Stomach (tissue), 8 donors: ENCODE measurements at regions not wholly inside any gene's neighbourhood (a gene's known extent, or its start where the extent isn't known, plus 50 kb on each side); places are given as distances from the start of the nearest gene placed in this dataset.

ENCODE experiments used
- DNase-seq, 2 donors: peaks; one replicate each; pipeline versions ENCODE4 v3.0.0 to v3.0.0-alpha.2; 2013 to 2019
- H3K27ac ChIP-seq, 5 donors: fragments of 200-600 bp in 4 of 5; sonication (generic) in 4 of 5; one replicate each; pipeline ENCODE4 v1.5.1; 2013 to 2019; ENCODE audit warnings: mild to moderate bottlenecking in 1 of 5, moderate library complexity in 1 of 5
- H3K27me3 ChIP-seq, 3 donors: fragments of 200-600 bp; sonication (generic); one replicate each; pipeline ENCODE4 v1.5.1; 2017 to 2019; ENCODE audit warnings: mixed run types in 1 of 3
- H3K36me3 ChIP-seq, 4 donors: fragments of 200-600 bp; sonication (generic); 1 replicate in 3 of 4; 2 replicates in 1 of 4; pipeline ENCODE4 v1.5.1; 2016 to 2019
- H3K4me1 ChIP-seq, 4 donors: fragments of 200-600 bp; sonication (generic); one replicate each; pipeline ENCODE4 v1.5.1; 2016 to 2019
- H3K4me3 ChIP-seq, 4 donors: fragments of 200-600 bp; sonication (generic) in 3 of 4; one replicate each; pipeline ENCODE4 v1.5.1; 2016 to 2019; ENCODE audit warnings: mild to moderate bottlenecking in 1 of 4
- H3K9me3 ChIP-seq, 4 donors: fragments of 200-600 bp; sonication (generic); one replicate each; pipeline ENCODE4 v1.5.1; 2016 to 2019
- CTCF ChIP-seq, 7 experiments: fragments of 450-650 bp in 4 of 7; fragments of 200-600 bp in 3 of 7; sonication (generic) in 3 of 7; IDR thresholded peaks; one replicate each; pipeline ENCODE4 v1.5.1; 2016 to 2019; ENCODE audit warnings: antibody characterized with exemption in 7 of 7, control low read depth in 2 of 7, mild to moderate bottlenecking in 1 of 7
- EP300 ChIP-seq: sonication (generic); formaldehyde crosslinking; IDR thresholded peaks from one replicate; pipeline ENCODE4 v1.6.1; 2017; ENCODE audit warnings: antibody characterized with exemption
- POLR2A ChIP-seq, 4 donors: fragments of 450-650 bp; IDR thresholded peaks; one replicate each; pipeline ENCODE4 v1.6.1; 2016; ENCODE audit warnings: antibody characterized with exemption in 4 of 4, control low read depth in 2 of 4, mild to moderate bottlenecking in 1 of 4, moderate library complexity in 1 of 4
- POLR2AphosphoS5 ChIP-seq, 3 donors: sonication (generic); formaldehyde crosslinking; IDR thresholded peaks; one replicate each; pipeline ENCODE4 v1.6.1; 2016; ENCODE audit warnings: antibody characterized with exemption in 3 of 3
- WGBS, 5 donors: extraction: QIAGEN DNeasy Blood & Tissue Kit in 3 of 5; methylation state at CpG; one replicate each; pipeline versions ENCODE4 v1.1.5 to v1.1.7; 2013 to 2018; 5-methylcytosine and 5-hydroxymethylcytosine counted together
- intact Hi-C: fragments of 100-400 bp; cut with DNase I; formaldehyde crosslinking; loops from one replicate; pipeline ENCODE4 v1.15.1; 2023; ENCODE audit warnings: low total_unique reads
- donor health status: healthy with polysubstance abuse.
- donor health status: Bipolar disorder and iron deficiency.
- donor health status: healthy.

DNA sequence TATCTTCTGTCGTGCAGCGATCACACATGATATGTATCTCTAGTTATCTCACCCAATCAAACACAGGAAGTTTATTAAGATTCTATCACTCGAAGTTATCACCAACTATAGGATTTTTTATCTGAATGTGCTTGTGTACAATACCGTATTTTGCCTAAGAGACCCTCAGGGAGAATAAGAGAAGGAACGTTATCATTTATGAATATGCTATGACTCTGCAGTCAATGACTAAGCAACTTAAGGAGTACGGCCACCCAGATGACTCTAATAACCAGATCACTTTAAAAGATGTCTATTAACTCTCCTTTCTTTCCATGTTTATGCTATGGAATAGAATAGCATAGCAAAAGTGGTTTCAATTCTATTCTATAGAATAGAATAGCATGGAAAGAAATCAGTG lies 486.4 kb downstream of the BCL11B start:
- Histone ChIP-seq H3K9me3 (no peaks in the 10 kb centered on the region), H3K4me3 (no peak overlapping the region), H3K27me3 (peaks cover 0 to 8% (median 0%) of the 10 kb centered on the region in 3 donors), H3K4me1 (no peaks in the 10 kb centered on the region), H3K36me3 (no peaks in the 10 kb centered on the region), H3K27ac (no peak overlapping the region)
- no peak for DNase-seq
- WGBS, 5 donors = 48 to 63% (median 52%) methylated on average over 6 of the region's 6 CpGs
- TF ChIP-seq POLR2AphosphoS5 (IDR thresholded peaks at IDR 0.05) (no peak), POLR2A (IDR thresholded peaks at IDR 0.05) (no peak), CTCF (IDR thresholded peaks at IDR 0.05) (no peak), EP300 (no peak)
- intact Hi-C loops = no loop called here

- intact Hi-C loops = no loop called here
- 65 to 85% (median 77%) methylated on average over 4 of the region's 4 CpGs for WGBS, 5 donors
- DNase-seq = no peak
Measured at GRCh38 chr14:98786456-98786855, 485.5 kb downstream of the BCL11B start.

DNA sequence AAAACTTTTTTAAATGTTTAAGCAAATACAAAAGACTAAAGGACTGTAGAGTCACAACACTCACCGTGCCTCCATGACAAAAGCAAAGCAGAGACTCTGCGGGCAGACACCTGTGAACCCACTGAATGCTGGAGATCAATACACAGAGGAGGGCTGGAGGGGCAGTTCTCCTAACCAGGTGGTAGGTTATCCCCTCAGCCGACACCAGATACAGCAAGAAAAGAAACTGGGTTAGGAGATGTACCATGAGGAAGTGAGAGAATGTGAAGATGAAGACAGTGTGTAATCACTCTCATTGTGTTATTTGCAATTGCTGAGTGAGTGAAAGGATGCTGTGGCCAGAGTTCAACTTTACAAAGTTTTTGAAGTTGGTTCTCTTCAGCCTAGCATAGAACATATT lies 480.3 kb downstream of the BCL11B start:
- no peaks in the 10 kb centered on the region for H3K36me3 ChIP-seq
- WGBS, 5 donors = 70 to 90% (median 78%) methylated on average over 3 of the region's 3 CpGs
- H3K4me1 ChIP-seq = no peaks in the 10 kb centered on the region
- peaks cover 0 to 2% (median 0%) of the 10 kb centered on the region in 3 donors for H3K27me3 ChIP-seq
- TF ChIP-seq POLR2AphosphoS5 (IDR thresholded peaks at IDR 0.05) (no peak), POLR2A (IDR thresholded peaks at IDR 0.05) (no peak), CTCF (IDR thresholded peaks at IDR 0.05) (no peak), EP300 (no peak)
- H3K27ac ChIP-seq = no peak overlapping the region
- no peak for DNase-seq
- no peak overlapping the region for H3K4me3 ChIP-seq
- intact Hi-C loops = no loop called here
- peaks cover 0 to 23% (median 8%) of the 10 kb centered on the region in 4 donors for H3K9me3 ChIP-seq

More at GRCh38 chr14:98786456-98786855, 485.5 kb downstream of the BCL11B start:
- Histone ChIP-seq H3K9me3 (no peaks in the 10 kb centered on the region), H3K36me3 (no peaks in the 10 kb centered on the region), H3K4me1 (no peaks in the 10 kb centered on the region), H3K4me3 (no peak overlapping the region), H3K27ac (no peak overlapping the region), H3K27me3 (peaks cover 0 to 8% (median 0%) of the 10 kb centered on the region in 3 donors)
- TF ChIP-seq EP300 = no peak
- no peak for TF ChIP-seq CTCF (IDR thresholded peaks at IDR 0.05)
- no peak for TF ChIP-seq POLR2AphosphoS5 (IDR thresholded peaks at IDR 0.05)
- TF ChIP-seq POLR2A (IDR thresholded peaks at IDR 0.05) = no peak

- WGBS, 5 donors = 92 to 100% (median 96%) methylated on average over 1 of the region's 1 CpG
- no peak for DNase-seq
- peaks cover 0 to 23% (median 8%) of the 10 kb centered on the region in 4 donors for H3K9me3 ChIP-seq
- no peaks in the 10 kb centered on the region for H3K36me3 ChIP-seq
- TF ChIP-seq POLR2AphosphoS5 (IDR thresholded peaks at IDR 0.05) = no peak
- TF ChIP-seq CTCF (IDR thresholded peaks at IDR 0.05) = no peak
- TF ChIP-seq EP300 = no peak
- H3K4me1 ChIP-seq = no peaks in the 10 kb centered on the region
- no peak overlapping the region for H3K4me3 ChIP-seq
- intact Hi-C loops = no loop called here
- no peaks in the 10 kb centered on the region for H3K27me3 ChIP-seq
- no peak overlapping the region for H3K27ac ChIP-seq
Measured at GRCh38 chr14:98792171-98792570, 479.8 kb downstream of the BCL11B start.
